ENCODE measurements at regions not wholly inside any gene's neighbourhood (a gene's known extent, or its start where the extent isn't known, plus 50 kb on each side); places are given as distances from the start of the nearest gene placed in this dataset.

DNA sequence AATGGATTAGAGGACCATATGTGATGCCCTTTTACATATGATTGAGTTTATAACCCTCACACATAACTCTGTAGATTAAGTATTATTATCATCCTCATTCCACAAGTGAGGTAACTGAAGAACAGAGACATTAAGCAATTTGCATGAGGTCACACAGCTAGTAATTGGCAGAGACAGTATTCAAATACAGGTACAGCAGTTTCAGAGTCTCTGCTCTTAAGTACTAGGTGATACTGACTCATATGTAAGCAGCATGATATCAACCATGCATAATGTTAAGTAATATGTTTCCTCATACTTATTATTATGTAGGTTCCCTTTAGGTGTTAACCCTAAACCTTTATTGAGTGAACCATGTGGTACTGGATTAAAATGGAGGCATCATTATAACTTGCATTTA is 1562.4 kb upstream of the RAG2 start:
- TF ChIP-seq, protein P1, sequence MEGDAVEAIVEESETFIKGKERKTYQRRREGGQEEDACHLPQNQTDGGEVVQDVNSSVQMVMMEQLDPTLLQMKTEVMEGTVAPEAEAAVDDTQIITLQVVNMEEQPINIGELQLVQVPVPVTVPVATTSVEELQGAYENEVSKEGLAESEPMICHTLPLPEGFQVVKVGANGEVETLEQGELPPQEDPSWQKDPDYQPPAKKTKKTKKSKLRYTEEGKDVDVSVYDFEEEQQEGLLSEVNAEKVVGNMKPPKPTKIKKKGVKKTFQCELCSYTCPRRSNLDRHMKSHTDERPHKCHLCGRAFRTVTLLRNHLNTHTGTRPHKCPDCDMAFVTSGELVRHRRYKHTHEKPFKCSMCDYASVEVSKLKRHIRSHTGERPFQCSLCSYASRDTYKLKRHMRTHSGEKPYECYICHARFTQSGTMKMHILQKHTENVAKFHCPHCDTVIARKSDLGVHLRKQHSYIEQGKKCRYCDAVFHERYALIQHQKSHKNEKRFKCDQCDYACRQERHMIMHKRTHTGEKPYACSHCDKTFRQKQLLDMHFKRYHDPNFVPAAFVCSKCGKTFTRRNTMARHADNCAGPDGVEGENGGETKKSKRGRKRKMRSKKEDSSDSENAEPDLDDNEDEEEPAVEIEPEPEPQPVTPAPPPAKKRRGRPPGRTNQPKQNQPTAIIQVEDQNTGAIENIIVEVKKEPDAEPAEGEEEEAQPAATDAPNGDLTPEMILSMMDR (IDR thresholded peaks at IDR 0.05 in 8 of 11, conservative IDR thresholded peaks at IDR 0.05 in 3 of 11) = no peak
- TF ChIP-seq POLR2A (IDR thresholded peaks at IDR 0.05) = no peak

All from spleen (tissue), 7 donors.